Psoas muscle (tissue), 7 donors: ENCODE measurements at regions not wholly inside any gene's neighbourhood (a gene's known extent, or its start where the extent isn't known, plus 50 kb on each side); places are given as distances from the start of the nearest gene placed in this dataset.
"Not testable (repeated sequence)": the region's sequence is repeated elsewhere in the genome, so short reads cannot be mapped to it uniquely, and the experiment has no call there.

ENCODE experiments used
- ATAC-seq, 4 donors: fragments of 200-7000 bp; cut with Tn5 transposase; one replicate each; pipeline ENCODE4 v1.9.1; 2020; ENCODE audit warnings: moderate library complexity in 3 of 4, mild to moderate bottlenecking in 2 of 4
- DNase-seq, 2 donors: peaks; one replicate each; pipeline ENCODE4 v3.0.0-alpha.2; 2020
- H3K27ac ChIP-seq: fragments of 200-600 bp; one replicate; pipeline ENCODE4 v1.8.0; 2022
- H3K27me3 ChIP-seq, 3 donors: fragments of 200-600 bp in 1 of 3; one replicate each; pipeline versions ENCODE4 v1.6.1 to v1.8.0; 2013 to 2022; ENCODE audit warnings: low read length in 2 of 3, mild to moderate bottlenecking in 2 of 3, moderate library complexity in 1 of 3; ENCODE audit not compliant: insufficient read depth in 3 of 3
- H3K36me3 ChIP-seq, 2 donors: fragments of 200-600 bp in 1 of 2; one replicate each; pipeline versions ENCODE4 v1.6.1 to v1.8.0; 2013 to 2022; ENCODE audit warnings: low read depth in 1 of 2, mild to moderate bottlenecking in 1 of 2, moderate library complexity in 1 of 2; ENCODE audit not compliant: insufficient read depth in 1 of 2
- H3K4me1 ChIP-seq: fragments of 200-600 bp; one replicate; pipeline ENCODE4 v1.8.0; 2022
- H3K4me3 ChIP-seq: fragments of 200-600 bp; one replicate; pipeline ENCODE4 v1.8.0; 2022; ENCODE audit warnings: mild to moderate bottlenecking
- H3K9me3 ChIP-seq: fragments of 200-600 bp; one replicate; pipeline ENCODE4 v1.8.0; 2022
- WGBS, 3 donors: extraction: QIAGEN DNeasy Blood & Tissue Kit; methylation state at CpG; one replicate each; pipeline versions ENCODE4 v1.1.6 to v1.1.7; 2013; 5-methylcytosine and 5-hydroxymethylcytosine counted together
- intact Hi-C, 2 donors: fragments of 100-400 bp; cut with DNase I; formaldehyde crosslinking; loops; one replicate each; pipeline versions ENCODE4 v1.11.0 to v1.14.2; 2022
- TF ChIP-seq, protein P1 (sequence below): fragments of 200-600 bp; IDR thresholded peaks from one replicate; pipeline ENCODE4 v1.8.0; 2022; ENCODE audit warnings: antibody characterized with exemption
- donor health status: healthy with polysubstance abuse.
- donor health status: DM: no; HTN: no; CAD: no; lungs with moderate emphysema.
- donor health status: Bipolar disorder and iron deficiency.
- donor health status: healthy.
- donor health status: DM: yes; HTN: yes; CAD: no.
- donor health status: DM: no; HTN: no; CAD: no.
- donor health status: DM: yes; HTN: yes; CAD: no.

DNA sequence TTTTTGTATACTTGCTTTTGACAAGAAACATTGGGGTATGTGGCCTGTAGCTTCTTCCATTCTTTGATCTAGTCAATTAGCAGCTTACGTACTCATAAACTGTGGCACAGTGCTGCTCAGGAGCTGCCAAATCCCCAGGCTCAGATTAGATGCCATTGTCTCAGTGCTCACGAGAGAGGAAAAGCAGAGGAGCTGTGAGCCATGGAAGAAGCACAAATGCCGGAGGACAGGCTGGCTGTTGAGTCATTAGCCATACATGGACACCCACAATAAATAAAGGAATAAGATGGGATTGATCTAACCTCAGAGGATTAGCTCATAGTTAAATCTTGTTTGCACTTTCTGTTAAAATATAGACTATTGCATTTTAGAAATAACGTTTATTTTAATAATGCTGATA, 121.7 kb downstream of the POSTN start:
- ATAC-seq (no peak), DNase-seq (no peak)
- H3K27ac ChIP-seq = no peak overlapping the region
- intact Hi-C loops = no loop called here
- H3K4me1 ChIP-seq = no peaks in the 10 kb centered on the region
- no peaks in the 10 kb centered on the region for H3K36me3 ChIP-seq
- H3K27me3 ChIP-seq = no peaks in the 10 kb centered on the region
- 49 to 56% (median 50%) methylated on average over 4 of the region's 4 CpGs for WGBS, 3 donors
- H3K9me3 ChIP-seq = no peaks in the 10 kb centered on the region
- TF ChIP-seq, protein P1, sequence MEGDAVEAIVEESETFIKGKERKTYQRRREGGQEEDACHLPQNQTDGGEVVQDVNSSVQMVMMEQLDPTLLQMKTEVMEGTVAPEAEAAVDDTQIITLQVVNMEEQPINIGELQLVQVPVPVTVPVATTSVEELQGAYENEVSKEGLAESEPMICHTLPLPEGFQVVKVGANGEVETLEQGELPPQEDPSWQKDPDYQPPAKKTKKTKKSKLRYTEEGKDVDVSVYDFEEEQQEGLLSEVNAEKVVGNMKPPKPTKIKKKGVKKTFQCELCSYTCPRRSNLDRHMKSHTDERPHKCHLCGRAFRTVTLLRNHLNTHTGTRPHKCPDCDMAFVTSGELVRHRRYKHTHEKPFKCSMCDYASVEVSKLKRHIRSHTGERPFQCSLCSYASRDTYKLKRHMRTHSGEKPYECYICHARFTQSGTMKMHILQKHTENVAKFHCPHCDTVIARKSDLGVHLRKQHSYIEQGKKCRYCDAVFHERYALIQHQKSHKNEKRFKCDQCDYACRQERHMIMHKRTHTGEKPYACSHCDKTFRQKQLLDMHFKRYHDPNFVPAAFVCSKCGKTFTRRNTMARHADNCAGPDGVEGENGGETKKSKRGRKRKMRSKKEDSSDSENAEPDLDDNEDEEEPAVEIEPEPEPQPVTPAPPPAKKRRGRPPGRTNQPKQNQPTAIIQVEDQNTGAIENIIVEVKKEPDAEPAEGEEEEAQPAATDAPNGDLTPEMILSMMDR = no peak
- no peak overlapping the region for H3K4me3 ChIP-seq

DNA sequence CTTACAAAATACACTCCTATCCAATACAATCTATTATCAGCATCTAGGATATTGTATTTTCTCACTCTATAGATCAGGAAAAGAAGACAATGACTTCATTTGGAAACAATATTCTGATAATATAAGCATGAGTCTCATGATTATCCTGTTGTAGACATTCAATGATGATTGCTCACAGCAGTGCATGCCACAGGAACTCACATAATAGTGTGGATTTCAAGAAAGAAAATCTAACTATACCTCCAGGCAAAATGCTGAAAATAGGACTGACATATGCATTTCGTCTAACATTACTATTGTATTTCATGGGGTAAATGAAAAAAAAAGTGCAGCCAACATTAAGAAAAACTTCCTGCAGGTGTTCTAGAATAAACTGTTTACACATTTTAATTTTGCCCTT, 122.6 kb downstream of the POSTN start:
- no peak overlapping the region for H3K4me3 ChIP-seq
- no peak for DNase-seq
- ATAC-seq = no peak
- no peaks in the 10 kb centered on the region for H3K36me3 ChIP-seq
- H3K27me3 ChIP-seq = no peaks in the 10 kb centered on the region
- TF ChIP-seq, protein P1 = no peak
- H3K27ac ChIP-seq = no peak overlapping the region
- no peaks in the 10 kb centered on the region for H3K4me1 ChIP-seq
- 68 to 75% (median 73%) methylated on average over 1 of the region's 1 CpG for WGBS, 3 donors
- no peaks in the 10 kb centered on the region for H3K9me3 ChIP-seq
- intact Hi-C loops = no loop called here

DNA sequence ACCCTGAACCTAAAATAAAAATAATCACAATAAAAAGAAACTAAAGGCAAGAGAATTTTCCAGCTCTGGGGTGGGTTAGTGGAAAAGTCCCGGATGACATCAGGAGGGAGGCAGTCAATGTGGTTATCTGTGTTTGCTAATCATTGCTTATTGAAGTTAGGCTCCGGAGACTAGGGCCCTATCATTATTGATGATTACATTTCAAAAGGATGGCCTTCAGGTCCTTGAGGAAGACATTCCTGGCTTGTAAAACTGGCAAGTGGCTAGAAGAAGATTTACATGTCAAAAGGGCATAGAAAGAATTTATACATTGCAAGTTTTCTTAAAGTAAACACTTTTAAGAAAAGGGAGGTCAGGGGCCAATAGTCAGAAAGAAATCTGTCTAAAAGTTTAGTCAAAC, 123.4 kb downstream of the POSTN start:
- ATAC-seq = no peak
- intact Hi-C loops = no loop called here
- DNase-seq = no peak

DNA sequence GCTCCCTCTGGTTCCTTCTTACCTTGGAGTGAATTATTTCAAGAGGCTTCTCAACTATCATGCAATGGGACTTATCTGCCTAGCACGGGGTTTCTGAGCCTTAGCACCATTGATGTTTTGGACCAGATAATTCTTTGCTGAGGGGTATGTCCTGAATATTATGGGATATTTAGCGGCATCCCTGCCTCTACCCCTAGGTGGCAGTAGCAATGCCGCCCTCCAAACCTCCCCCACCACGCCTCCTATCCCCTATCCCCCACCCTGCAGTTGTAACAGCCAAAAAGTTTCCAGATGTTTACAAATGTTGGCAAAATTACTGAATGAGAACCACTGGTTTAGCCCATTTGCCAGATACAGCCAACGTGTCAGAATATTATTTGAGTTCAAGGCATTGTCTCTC, 125.5 kb downstream of the POSTN start:
- Histone ChIP-seq H3K4me1 (no peaks in the 10 kb centered on the region), H3K27ac (no peak overlapping the region), H3K4me3 (no peak overlapping the region), H3K36me3 (no peaks in the 10 kb centered on the region), H3K27me3 (no peaks in the 10 kb centered on the region), H3K9me3 (no peaks in the 10 kb centered on the region)
- 82 to 89% (median 88%) methylated on average over 5 of the region's 5 CpGs for WGBS, 3 donors
- ATAC-seq = no peak
- intact Hi-C loops = no loop called here
- TF ChIP-seq, protein P1 = no peak
- DNase-seq = no peak

More for the DNA sequence above, 123.4 kb downstream of the POSTN start:
- no peaks in the 10 kb centered on the region for H3K9me3 ChIP-seq
- 49 to 69% (median 67%) methylated on average over 2 of the region's 2 CpGs for WGBS, 3 donors
- TF ChIP-seq, protein P1 = no peak
- no peaks in the 10 kb centered on the region for H3K27me3 ChIP-seq
- no peak overlapping the region for H3K4me3 ChIP-seq
- no peaks in the 10 kb centered on the region for H3K36me3 ChIP-seq
- no peaks in the 10 kb centered on the region for H3K4me1 ChIP-seq
- H3K27ac ChIP-seq = no peak overlapping the region

DNA sequence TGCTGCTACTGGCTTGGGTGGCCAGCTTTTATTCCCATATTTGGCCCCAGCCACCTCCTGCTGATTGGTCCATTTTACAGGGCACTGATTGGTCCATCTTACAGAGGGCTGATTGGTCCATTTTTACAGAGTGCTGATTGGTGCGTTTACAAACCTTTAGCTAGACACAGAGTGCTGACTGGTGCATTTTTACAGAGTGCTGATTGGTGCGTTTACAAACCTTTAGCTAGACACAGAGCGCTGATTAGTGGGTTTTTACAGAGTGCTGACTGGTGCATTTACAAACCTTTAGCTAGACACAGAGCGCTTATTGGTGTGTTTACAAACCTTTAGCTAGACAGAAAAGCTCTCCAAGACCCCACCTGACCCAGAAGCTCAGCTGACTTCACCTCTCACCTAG, 126.3 kb downstream of the POSTN start:
- H3K36me3 ChIP-seq, DNase-seq, ATAC-seq, H3K9me3 ChIP-seq, H3K4me3 ChIP-seq, intact Hi-C loops, H3K27me3 ChIP-seq, H3K4me1 ChIP-seq, H3K27ac ChIP-seq: not testable (repeated sequence)
- 96 to 100% (median 96%) methylated on average over 3 to 4 of the region's 4 CpGs for WGBS, 3 donors
